Sigmoid colon (tissue), 4 donors: ENCODE measurements at regions not wholly inside any gene's neighbourhood (a gene's known extent, or its start where the extent isn't known, plus 50 kb on each side); places are given as distances from the start of the nearest gene placed in this dataset.
"Not testable (repeated sequence)": the region's sequence is repeated elsewhere in the genome, so short reads cannot be mapped to it uniquely, and the experiment has no call there.

Experiments
- CTCF ChIP-seq, 4 experiments: fragments of 450-650 bp in 3 of 4; fragments of 200-600 bp in 1 of 4; IDR thresholded peaks; one replicate each; pipeline ENCODE4 v1.5.1; 2016 to 2019; ENCODE audit warnings: antibody characterized with exemption in 4 of 4, mild to moderate bottlenecking in 3 of 4, moderate library complexity in 2 of 4
- EP300 ChIP-seq, 4 donors: sonication (generic); formaldehyde crosslinking; IDR thresholded peaks; one replicate each; pipeline ENCODE4 v1.6.1; 2017; ENCODE audit warnings: antibody characterized with exemption in 4 of 4
- POLR2A ChIP-seq, 2 donors: fragments of 450-650 bp; IDR thresholded peaks; one replicate each; pipeline ENCODE4 v1.6.1; 2016; ENCODE audit warnings: antibody characterized with exemption in 2 of 2, mild to moderate bottlenecking in 2 of 2, moderate library complexity in 2 of 2
- POLR2AphosphoS5 ChIP-seq, 4 donors: sonication (generic); formaldehyde crosslinking; IDR thresholded peaks; one replicate each; pipeline ENCODE4 v1.6.1; 2017; ENCODE audit warnings: antibody characterized with exemption in 4 of 4

DNA sequence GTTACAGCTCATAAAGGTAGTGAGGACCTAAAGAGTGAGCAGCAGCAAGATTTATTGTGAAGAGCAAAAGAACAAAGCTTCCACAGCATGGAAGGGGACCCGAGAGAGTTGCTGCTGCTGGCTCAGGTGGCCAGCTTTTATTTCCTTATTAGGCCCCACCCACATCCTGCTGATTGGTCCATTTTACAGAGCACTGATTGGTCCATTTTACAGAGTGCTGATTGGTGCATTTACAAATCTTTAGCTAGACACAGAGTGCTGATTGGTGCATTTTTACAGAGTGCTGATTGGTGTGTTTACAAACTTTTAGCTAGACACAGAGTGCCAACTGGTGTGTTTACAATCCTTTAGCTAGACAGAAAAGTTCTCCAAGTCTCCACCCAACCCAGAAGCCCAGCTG, 256.2 kb upstream of the HTR1E start:
- not testable (repeated sequence) for TF ChIP-seq CTCF, POLR2A, POLR2AphosphoS5, EP300 (IDR thresholded peaks at IDR 0.05)
